Gastroesophageal sphincter (tissue), 4 donors: ENCODE measurements at regions not wholly inside any gene's neighbourhood (a gene's known extent, or its start where the extent isn't known, plus 50 kb on each side); places are given as distances from the start of the nearest gene placed in this dataset.

Experiments used
- ATAC-seq: fragments of 150-250 bp; one replicate; pipeline ENCODE4 v1.9.1; 2016; ENCODE audit warnings: mild to moderate bottlenecking, moderate library complexity
- H3K27ac ChIP-seq, 4 donors: fragments of 200-600 bp; sonication (generic) in 3 of 4; 1 replicate in 3 of 4; 2 replicates in 1 of 4; pipeline ENCODE4 v1.5.1; 2016 to 2019
- H3K27me3 ChIP-seq: fragments of 200-600 bp; sonication (generic); one replicate; pipeline ENCODE4 v1.5.1; 2019
- H3K36me3 ChIP-seq, 2 donors: fragments of 200-600 bp; sonication (generic); one replicate each; pipeline ENCODE4 v1.5.1; 2019; ENCODE audit warnings: control low read depth in 1 of 2
- H3K4me1 ChIP-seq, 3 donors: fragments of 200-600 bp; sonication (generic); 1 replicate in 2 of 3; 2 replicates in 1 of 3; pipeline ENCODE4 v1.5.1; 2016 to 2019; ENCODE audit warnings: control low read depth in 2 of 3
- H3K4me3 ChIP-seq, 2 donors: fragments of 200-600 bp; sonication (generic); one replicate each; pipeline ENCODE4 v1.5.1; 2019; ENCODE audit warnings: mild to moderate bottlenecking in 1 of 2, moderate library complexity in 1 of 2
- H3K9me3 ChIP-seq, 3 donors: fragments of 200-600 bp; sonication (generic); one replicate each; pipeline ENCODE4 v1.5.1; 2017 to 2019; ENCODE audit warnings: control low read depth in 2 of 3
- EP300 ChIP-seq: sonication (generic); formaldehyde crosslinking; IDR thresholded peaks from one replicate; pipeline ENCODE4 v1.6.1; 2017; ENCODE audit warnings: antibody characterized with exemption, mild to moderate bottlenecking
- POLR2A ChIP-seq, 2 donors: fragments of 450-650 bp; IDR thresholded peaks; one replicate each; pipeline ENCODE4 v1.6.1; 2017; ENCODE audit warnings: antibody characterized with exemption in 2 of 2, mild to moderate bottlenecking in 2 of 2, moderate library complexity in 1 of 2
- POLR2AphosphoS5 ChIP-seq: sonication (generic); formaldehyde crosslinking; IDR thresholded peaks from one replicate; pipeline ENCODE4 v1.6.1; 2017; ENCODE audit warnings: antibody characterized with exemption
- WGBS, 2 donors: methylation state at CpG; one replicate each; pipeline ENCODE4 v1.1.5; 2018; ENCODE audit warnings: low coverage in 1 of 2; 5-methylcytosine and 5-hydroxymethylcytosine counted together
- TF ChIP-seq, protein P1 (sequence below), 4 experiments: fragments of 200-600 bp in 2 of 4; fragments of 450-650 bp in 2 of 4; sonication (generic) in 1 of 4; IDR thresholded peaks; one replicate each; pipeline ENCODE4 v1.5.1; 2017 to 2019; ENCODE audit warnings: antibody characterized with exemption in 4 of 4, mild to moderate bottlenecking in 2 of 4, moderate library complexity in 2 of 4

DNA sequence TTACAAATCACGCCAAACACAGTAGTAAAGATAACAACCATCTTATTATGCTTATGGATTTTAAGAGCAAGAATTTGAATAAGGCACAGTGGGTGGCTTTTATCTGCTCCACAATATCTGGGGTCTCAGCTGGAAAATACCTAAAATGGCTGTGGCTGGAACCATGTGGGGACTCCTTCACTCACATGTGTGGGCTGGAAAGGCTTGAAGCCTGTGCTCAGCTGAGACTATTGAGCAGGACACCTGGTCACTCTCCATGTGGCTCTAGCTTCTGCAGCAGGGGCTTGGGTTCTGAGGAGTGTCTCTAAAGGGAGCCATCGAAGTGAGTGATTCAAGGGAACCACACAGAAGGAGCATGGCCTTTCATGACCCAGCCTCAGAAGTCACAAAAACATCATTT is 239.6 kb upstream of the B3GALT2 start:
- H3K4me3 ChIP-seq = no peak overlapping the region
- WGBS, 2 donors = 93 to 100% methylated on average over 1 of the region's 2 CpGs
- peaks cover 0 to 2% (median 0%) of the 10 kb centered on the region in 3 donors for H3K9me3 ChIP-seq
- no peaks in the 10 kb centered on the region for H3K36me3 ChIP-seq
- no peak overlapping the region for H3K27ac ChIP-seq
- TF ChIP-seq POLR2A (IDR thresholded peaks at IDR 0.05) = no peak
- TF ChIP-seq, protein P1, sequence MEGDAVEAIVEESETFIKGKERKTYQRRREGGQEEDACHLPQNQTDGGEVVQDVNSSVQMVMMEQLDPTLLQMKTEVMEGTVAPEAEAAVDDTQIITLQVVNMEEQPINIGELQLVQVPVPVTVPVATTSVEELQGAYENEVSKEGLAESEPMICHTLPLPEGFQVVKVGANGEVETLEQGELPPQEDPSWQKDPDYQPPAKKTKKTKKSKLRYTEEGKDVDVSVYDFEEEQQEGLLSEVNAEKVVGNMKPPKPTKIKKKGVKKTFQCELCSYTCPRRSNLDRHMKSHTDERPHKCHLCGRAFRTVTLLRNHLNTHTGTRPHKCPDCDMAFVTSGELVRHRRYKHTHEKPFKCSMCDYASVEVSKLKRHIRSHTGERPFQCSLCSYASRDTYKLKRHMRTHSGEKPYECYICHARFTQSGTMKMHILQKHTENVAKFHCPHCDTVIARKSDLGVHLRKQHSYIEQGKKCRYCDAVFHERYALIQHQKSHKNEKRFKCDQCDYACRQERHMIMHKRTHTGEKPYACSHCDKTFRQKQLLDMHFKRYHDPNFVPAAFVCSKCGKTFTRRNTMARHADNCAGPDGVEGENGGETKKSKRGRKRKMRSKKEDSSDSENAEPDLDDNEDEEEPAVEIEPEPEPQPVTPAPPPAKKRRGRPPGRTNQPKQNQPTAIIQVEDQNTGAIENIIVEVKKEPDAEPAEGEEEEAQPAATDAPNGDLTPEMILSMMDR (IDR thresholded peaks at IDR 0.05) = no peak
- no peak for TF ChIP-seq EP300
- no peak for TF ChIP-seq POLR2AphosphoS5
- no peaks in the 10 kb centered on the region for H3K4me1 ChIP-seq
- ATAC-seq = no peak
- H3K27me3 ChIP-seq = no peaks in the 10 kb centered on the region

DNA sequence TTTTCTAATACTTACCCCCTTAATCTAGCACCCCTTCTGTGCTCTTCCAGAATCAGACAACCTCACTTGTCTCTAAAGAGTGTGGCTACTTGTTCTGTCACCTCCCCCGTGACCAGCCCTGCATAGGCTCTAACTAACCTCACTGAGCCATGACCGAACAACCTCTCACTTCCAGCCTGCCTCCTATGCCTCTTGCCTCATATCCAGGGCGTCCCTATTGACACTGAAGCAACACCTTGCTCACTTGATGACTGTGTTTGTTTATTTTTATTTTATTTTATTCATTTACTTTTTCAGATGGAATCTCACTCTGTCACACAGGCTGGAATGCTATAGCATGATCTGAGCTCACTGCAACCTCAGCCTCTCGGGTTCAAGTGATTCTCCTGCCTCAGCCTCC is 235.1 kb upstream of the B3GALT2 start:
- Histone ChIP-seq H3K4me3 (no peak overlapping the region), H3K9me3 (peaks cover 0 to 2% (median 0%) of the 10 kb centered on the region in 3 donors), H3K27ac (no peak overlapping the region), H3K36me3 (no peaks in the 10 kb centered on the region), H3K27me3 (no peaks in the 10 kb centered on the region), H3K4me1 (peaks cover 0 to 11% (median 0%) of the 10 kb centered on the region in 3 donors)
- WGBS, 2 donors = 97 to 100% methylated on average over 2 to 4 of the region's 4 CpGs
- TF ChIP-seq POLR2A (IDR thresholded peaks at IDR 0.05) (no peak), POLR2AphosphoS5 (no peak), EP300 (no peak)
- TF ChIP-seq, protein P1 (IDR thresholded peaks at IDR 0.05) = no peak
- no peak for ATAC-seq

DNA sequence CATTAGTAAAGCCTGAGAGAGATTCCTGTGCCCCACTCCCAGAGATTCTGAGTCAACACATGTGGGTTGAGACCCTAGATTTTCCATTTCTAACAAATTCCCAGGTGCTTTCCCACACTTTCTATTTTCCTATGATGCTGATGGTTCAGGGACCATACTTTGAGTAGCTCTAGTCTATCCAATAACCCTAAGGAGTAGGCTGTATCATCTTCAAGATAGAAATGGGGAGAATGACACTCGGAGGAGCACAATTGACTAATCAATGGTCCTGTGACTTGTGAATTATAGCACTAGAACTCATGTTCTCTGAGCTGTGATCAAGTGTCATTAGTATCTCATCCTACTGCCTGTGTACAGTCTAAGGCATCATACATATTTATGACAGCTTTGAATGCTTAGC is 232.9 kb upstream of the B3GALT2 start:
- no peaks in the 10 kb centered on the region for H3K27me3 ChIP-seq
- H3K9me3 ChIP-seq = peaks cover 0 to 2% (median 0%) of the 10 kb centered on the region in 3 donors
- no peak for TF ChIP-seq EP300
- TF ChIP-seq POLR2A (IDR thresholded peaks at IDR 0.05) = no peak
- TF ChIP-seq, protein P1 (IDR thresholded peaks at IDR 0.05) = no peak
- no peak for TF ChIP-seq POLR2AphosphoS5
- no peak overlapping the region for H3K27ac ChIP-seq
- H3K4me3 ChIP-seq = no peak overlapping the region
- no peak for ATAC-seq
- peaks cover 0 to 11% (median 0%) of the 10 kb centered on the region in 3 donors for H3K4me1 ChIP-seq
- H3K36me3 ChIP-seq = no peaks in the 10 kb centered on the region
- WGBS, 2 donors = 100% methylated on average over 1 of the region's 1 CpG

DNA sequence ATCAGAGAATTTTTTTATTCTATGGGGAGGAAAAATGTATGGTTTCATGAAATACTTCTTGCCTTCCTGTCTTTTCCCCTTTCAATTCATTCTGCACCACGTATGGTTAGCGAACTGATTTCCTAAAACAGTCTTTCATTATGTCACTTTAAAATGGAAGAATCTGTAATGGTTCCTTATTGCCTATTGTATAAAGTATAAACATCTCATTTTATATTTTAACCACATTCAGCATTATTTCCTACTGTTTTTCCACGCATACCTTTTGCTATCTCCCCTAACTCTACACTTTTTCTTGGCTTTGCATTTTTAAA is 232.3 kb upstream of the B3GALT2 start:
- Histone ChIP-seq H3K27ac (peak overlapping the region in 2 of 4 donors; percentile 9 to 44), H3K4me1 (peaks cover 0 to 11% (median 0%) of the 10 kb centered on the region in 3 donors), H3K36me3 (no peaks in the 10 kb centered on the region), H3K4me3 (peak overlapping the region; percentile 28 to 32), H3K9me3 (peaks cover 0 to 2% (median 0%) of the 10 kb centered on the region in 3 donors), H3K27me3 (no peaks in the 10 kb centered on the region)
- WGBS, 2 donors = 58 to 70% methylated on average over 3 of the region's 3 CpGs
- ATAC-seq = no peak
- TF ChIP-seq, protein P1 (IDR thresholded peaks at IDR 0.05) = no peak
- TF ChIP-seq POLR2AphosphoS5 (no peak), EP300 (no peak)

DNA sequence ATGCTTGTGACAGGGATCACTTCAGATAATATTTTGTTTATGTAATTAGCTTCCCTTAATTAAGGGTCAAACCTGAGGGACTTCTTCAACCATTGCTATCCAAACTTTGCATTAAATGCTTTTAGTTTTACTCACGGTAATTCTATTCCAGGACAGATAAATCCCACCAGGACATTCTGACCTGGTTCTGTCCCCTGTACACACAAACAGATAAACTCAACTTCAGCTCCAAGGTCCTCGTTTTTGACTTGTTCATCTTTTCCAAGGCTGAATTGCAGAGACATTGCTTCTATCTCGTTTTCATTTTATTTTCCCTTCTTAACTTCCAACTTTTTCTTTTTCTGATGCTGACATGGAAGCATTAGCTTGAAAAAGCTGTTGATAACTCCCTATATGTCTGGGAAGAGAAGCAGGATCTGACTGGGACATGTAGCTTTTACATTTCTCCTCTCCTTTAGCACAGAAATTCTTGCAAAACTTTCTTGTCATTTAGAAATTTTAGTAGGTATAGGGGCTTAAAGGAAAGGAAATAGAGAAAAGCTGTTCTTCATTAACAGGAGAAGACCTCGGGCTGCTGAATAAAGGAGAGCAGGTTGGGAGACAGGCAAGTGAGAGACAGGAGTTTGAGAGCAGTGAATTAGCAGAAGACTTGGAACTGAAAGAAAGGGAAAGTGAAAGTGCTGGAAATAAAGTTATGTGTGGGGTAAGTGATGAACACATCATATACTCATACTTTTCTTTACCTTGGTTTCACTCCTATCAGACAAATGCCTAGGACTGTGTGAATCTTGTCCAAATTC is 231.7 kb upstream of the B3GALT2 start:
- TF ChIP-seq EP300 (no peak), POLR2A (IDR thresholded peaks at IDR 0.05) (no peak), POLR2AphosphoS5 (no peak)
- TF ChIP-seq, protein P1 (IDR thresholded peaks at IDR 0.05) = no peak
- H3K27ac ChIP-seq = peak overlapping the region in 3 of 4 donors; percentile 9 to 44 (median 23)

More for the DNA sequence above, 231.7 kb upstream of the B3GALT2 start:
- no peaks in the 10 kb centered on the region for H3K36me3 ChIP-seq
- H3K27me3 ChIP-seq = no peaks in the 10 kb centered on the region
- peak; percentile 41 for ATAC-seq
- 10 to 29% methylated on average over 4 of the region's 4 CpGs for WGBS, 2 donors
- peak overlapping the region; percentile 28 to 32 for H3K4me3 ChIP-seq
- H3K4me1 ChIP-seq = peaks cover 0 to 11% (median 0%) of the 10 kb centered on the region in 3 donors
- H3K9me3 ChIP-seq = peaks cover 0 to 2% (median 0%) of the 10 kb centered on the region in 3 donors
